ENCODE measurements at regions not wholly inside any gene's neighbourhood (a gene's known extent, or its start where the extent isn't known, plus 50 kb on each side); places are given as distances from the start of the nearest gene placed in this dataset.

DNA sequence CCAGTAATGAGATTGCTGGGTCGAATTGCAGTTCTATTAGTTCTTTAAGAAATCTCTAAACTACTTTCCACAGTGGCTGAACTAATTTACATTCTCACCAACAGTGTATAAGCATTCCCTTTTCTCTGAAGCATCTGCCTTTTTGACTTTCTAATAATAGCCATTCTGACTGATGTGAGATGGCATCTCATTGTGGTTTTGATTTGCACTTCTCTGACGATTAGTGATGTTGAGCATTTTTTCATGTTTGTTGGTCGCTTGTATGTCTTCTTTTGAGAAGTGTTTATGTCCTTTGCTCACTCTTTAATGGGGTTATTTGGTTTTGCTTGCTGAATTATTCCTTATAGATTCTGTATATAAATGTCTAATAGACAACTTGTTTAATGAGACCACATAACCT, 69.6 kb upstream of the UGP2 start:
- H3K36me3 ChIP-seq: no peaks in the 10 kb centered on the region
- H3K4me3 ChIP-seq: no peak overlapping the region
- DNase-seq (ENCODE audit: low read depth in 1 of 2, low spot score in 1 of 2): no peak
- H3K27me3 ChIP-seq: no peaks in the 10 kb centered on the region
- TF ChIP-seq, protein P1, sequence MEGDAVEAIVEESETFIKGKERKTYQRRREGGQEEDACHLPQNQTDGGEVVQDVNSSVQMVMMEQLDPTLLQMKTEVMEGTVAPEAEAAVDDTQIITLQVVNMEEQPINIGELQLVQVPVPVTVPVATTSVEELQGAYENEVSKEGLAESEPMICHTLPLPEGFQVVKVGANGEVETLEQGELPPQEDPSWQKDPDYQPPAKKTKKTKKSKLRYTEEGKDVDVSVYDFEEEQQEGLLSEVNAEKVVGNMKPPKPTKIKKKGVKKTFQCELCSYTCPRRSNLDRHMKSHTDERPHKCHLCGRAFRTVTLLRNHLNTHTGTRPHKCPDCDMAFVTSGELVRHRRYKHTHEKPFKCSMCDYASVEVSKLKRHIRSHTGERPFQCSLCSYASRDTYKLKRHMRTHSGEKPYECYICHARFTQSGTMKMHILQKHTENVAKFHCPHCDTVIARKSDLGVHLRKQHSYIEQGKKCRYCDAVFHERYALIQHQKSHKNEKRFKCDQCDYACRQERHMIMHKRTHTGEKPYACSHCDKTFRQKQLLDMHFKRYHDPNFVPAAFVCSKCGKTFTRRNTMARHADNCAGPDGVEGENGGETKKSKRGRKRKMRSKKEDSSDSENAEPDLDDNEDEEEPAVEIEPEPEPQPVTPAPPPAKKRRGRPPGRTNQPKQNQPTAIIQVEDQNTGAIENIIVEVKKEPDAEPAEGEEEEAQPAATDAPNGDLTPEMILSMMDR (IDR thresholded peaks at IDR 0.05; ENCODE audit: low read depth, low read length): no peak
- no peaks in the 10 kb centered on the region for H3K9me3 ChIP-seq (ENCODE audit: low read depth)
- no peaks in the 10 kb centered on the region for H3K4me1 ChIP-seq (ENCODE audit: low read depth)
- H3K27ac ChIP-seq: no peak overlapping the region

DNA sequence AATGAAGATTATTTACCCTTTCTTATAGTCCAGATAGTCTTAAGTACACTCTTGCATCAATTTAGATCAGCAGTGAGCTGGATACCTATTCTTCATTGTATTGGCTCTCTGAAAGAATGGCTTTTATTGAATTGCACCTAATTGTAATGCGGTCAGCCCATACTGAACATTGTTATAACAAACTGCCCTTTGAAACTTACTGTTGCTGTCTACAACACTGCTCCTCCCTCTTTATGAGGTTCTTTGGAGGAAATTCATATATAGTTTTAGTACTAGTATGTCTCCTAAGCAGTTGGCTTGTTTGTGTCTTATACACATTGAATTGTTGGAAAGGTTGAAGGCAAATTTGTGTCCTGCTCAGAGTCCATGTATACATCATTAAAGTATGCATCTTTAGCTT, 66.5 kb upstream of the UGP2 start:
- H3K36me3 ChIP-seq: no peaks in the 10 kb centered on the region
- TF ChIP-seq, protein P1 (IDR thresholded peaks at IDR 0.05; ENCODE audit: low read depth, low read length): no peak
- no peak for DNase-seq (ENCODE audit: low read depth in 1 of 2, low spot score in 1 of 2)
- H3K27me3 ChIP-seq: no peaks in the 10 kb centered on the region
- no peak overlapping the region for H3K4me3 ChIP-seq
- H3K4me1 ChIP-seq (ENCODE audit: low read depth): peaks cover under 1% of the 10 kb centered on the region
- no peak overlapping the region for H3K27ac ChIP-seq
- H3K9me3 ChIP-seq (ENCODE audit: low read depth): no peaks in the 10 kb centered on the region

DNA sequence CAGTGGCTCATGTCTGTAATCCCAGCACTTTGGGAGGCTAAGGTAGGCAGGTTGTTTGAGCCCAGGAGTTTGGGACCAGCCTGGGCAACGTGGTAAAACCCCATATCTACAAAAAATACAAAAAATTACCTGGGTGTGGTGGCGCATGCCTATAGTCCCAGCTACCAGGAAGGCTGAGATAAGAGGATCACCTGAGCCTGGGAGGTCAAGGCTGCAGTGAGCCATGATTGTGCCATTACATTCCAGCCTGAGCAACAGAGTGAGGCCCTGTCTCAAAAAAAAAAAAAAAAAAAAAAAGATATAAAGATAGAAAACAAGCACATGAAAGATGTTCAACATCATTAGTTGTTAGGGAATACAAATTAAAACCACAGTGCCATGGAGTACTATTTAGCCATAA, 65.3 kb upstream of the UGP2 start:
- no peak overlapping the region for H3K4me3 ChIP-seq
- peaks cover 5% of the 10 kb centered on the region for H3K4me1 ChIP-seq (ENCODE audit: low read depth)
- no peak overlapping the region for H3K27ac ChIP-seq
- TF ChIP-seq, protein P1 (IDR thresholded peaks at IDR 0.05; ENCODE audit: low read depth, low read length): no peak
- no peak for DNase-seq (ENCODE audit: low read depth in 1 of 2, low spot score in 1 of 2)
- no peaks in the 10 kb centered on the region for H3K27me3 ChIP-seq
- H3K9me3 ChIP-seq (ENCODE audit: low read depth): no peaks in the 10 kb centered on the region
- H3K36me3 ChIP-seq: no peaks in the 10 kb centered on the region

DNA sequence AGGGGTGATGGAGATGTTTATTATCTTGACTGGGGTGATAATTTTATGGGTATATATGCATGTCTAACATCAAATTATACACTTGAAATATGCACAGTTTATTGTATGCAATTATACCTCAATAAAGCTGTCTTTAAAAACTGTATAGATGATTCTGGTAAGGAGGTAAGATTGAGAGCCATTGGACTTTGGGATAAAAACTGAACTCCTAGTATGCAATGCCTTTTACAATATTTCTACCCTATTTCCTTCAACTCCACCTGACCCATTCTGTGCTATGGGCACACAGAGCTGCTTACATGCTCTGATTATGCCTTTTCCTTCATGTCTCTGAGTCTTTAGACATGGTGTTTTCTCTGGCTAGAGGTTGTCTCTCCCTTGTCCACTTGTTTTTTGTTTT, 63.9 kb upstream of the UGP2 start:
- no peaks in the 10 kb centered on the region for H3K36me3 ChIP-seq
- H3K27ac ChIP-seq: no peak overlapping the region
- TF ChIP-seq, protein P1 (IDR thresholded peaks at IDR 0.05; ENCODE audit: low read depth, low read length): no peak
- no peak for DNase-seq (ENCODE audit: low read depth in 1 of 2, low spot score in 1 of 2)
- H3K4me3 ChIP-seq: no peak overlapping the region
- H3K4me1 ChIP-seq (ENCODE audit: low read depth): peaks cover 5% of the 10 kb centered on the region
- H3K27me3 ChIP-seq: no peaks in the 10 kb centered on the region
- no peaks in the 10 kb centered on the region for H3K9me3 ChIP-seq (ENCODE audit: low read depth)

DNA sequence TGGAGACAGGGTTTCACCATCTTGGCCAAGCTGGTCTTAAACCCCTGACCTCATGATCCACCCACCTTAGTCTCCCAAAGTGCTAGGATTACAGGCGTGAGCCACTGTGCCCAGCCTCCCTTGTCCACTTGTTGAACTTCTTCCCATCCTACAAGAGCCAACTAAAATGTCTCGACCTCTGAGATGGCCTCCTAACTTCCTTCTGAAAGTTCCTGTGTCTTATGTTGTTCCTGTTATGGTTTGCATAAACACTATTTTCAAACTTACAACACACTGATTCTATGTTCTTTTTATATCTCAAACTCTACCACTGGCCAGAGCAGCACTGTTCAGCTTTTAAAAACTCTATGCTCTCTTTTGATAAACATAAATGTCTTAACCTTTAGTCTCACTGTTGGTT, 63.3 kb upstream of the UGP2 start:
- H3K36me3 ChIP-seq: no peaks in the 10 kb centered on the region
- TF ChIP-seq, protein P1 (IDR thresholded peaks at IDR 0.05; ENCODE audit: low read depth, low read length): no peak
- no peak overlapping the region for H3K27ac ChIP-seq
- H3K27me3 ChIP-seq: no peaks in the 10 kb centered on the region
- peaks cover 5% of the 10 kb centered on the region for H3K4me1 ChIP-seq (ENCODE audit: low read depth)
- no peak for DNase-seq (ENCODE audit: low read depth in 1 of 2, low spot score in 1 of 2)
- no peak overlapping the region for H3K4me3 ChIP-seq
- H3K9me3 ChIP-seq (ENCODE audit: low read depth): no peaks in the 10 kb centered on the region

Measured in cardiac muscle cell (in vitro differentiated cells and primary cell).